HG03060 (cell line): ENCODE measurements at regions not wholly inside any gene's neighbourhood (a gene's known extent, or its start where the extent isn't known, plus 50 kb on each side); places are given as distances from the start of the nearest gene placed in this dataset.

Experiments used
- ATAC-seq: cut with Tn5 transposase; IDR thresholded peaks from one replicate; pipeline ENCODE4 v1.9.1; 2021; ENCODE audit warnings: low read depth, moderate number of reproducible peaks; ENCODE audit not compliant: unreplicated experiment

- no peak for ATAC-seq
These were observed 69.8 kb upstream of the NKX2-2 start for GRCh38 chr20:21583486-21584168.

- no peak for ATAC-seq
These were observed 63.7 kb upstream of the NKX2-2 start for GRCh38 chr20:21577551-21577950.

- ATAC-seq: no peak
These were observed 62.3 kb upstream of the NKX2-2 start for GRCh38 chr20:21575981-21576740.

DNA sequence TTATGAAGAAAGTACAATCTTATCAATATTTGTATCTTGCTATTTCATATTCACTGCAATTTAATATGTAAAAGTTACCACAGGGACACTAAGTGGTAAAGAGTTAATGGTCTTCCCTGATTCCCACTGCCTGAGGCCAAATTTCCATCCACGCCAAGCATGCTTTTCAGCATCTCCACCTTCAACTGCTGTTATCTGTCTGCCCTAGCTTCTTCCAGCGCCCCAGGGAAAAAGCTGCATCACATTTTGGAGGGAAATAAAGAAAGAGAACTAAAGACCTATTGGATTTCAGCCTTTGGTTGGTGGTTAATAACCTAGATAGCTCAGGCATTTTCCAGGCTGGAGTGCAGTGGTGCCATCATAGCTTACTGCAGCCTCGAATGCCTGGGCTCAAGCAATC, 61.3 kb upstream of the NKX2-2 start:
- no peak for ATAC-seq

DNA sequence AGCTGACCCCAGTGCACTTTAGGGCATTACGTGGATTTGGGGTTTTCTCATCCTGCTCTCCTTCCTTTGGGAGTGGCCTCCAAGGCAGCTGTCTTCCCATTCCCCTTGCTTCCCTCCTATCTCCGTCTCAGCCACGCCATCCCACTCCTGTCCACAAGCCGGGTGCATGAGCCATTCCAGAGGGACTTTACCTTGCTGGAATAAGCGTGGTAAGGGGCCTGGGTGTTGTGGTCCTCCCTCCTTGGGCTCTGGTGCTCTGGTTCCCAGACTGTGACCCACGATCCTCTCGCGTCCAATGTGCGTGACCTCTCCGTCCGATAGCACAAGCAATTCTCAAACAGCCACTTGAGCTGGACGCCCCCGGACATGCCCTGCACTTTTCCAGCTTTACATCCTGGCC, 60.6 kb upstream of the NKX2-2 start:
- ATAC-seq: no peak

- ATAC-seq: no peak
These were observed 59.4 kb upstream of the NKX2-2 start for GRCh38 chr20:21573259-21573658.

DNA sequence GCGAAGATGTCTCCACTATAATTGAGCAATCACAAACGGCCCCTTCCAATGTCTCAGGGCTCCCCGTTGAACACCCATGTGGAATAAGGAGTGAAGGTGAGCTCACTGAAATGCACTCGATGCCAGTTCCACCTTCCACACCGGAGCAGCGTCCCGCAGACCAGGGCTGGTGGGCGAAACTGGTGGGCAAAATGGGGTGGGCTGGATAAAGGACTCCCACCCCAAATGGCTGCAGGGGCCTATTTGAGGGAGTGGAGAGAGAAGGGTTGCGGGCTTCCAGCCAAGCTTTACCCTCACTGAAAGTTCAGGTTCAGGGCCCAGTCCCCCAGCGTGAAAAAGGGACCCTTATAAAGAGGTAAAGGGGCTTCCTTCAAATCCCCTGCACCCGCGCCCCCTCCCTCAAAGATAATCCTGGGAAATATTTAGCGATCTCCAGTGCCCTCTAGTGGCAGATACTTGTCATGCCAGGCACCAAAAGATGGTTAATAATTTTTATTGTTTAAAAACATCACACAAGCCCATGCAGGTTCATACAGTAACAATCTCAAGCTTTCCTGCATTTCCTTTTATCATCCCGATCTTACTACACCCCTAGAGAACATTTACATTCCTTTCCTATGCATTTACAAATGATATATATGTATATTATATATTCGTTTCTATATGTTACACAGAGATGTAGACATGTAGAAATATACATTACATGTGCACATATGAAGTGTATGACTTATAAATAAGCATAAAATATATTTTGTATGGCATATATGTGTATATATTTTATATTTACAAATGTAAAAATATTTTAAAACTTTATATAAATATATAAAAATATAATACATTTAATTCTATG, 58.2 kb upstream of the NKX2-2 start:
- no peak for ATAC-seq

GRCh38 chr20:21570285-21570992, 56.6 kb upstream of the NKX2-2 start:
- ATAC-seq: no peak

DNA sequence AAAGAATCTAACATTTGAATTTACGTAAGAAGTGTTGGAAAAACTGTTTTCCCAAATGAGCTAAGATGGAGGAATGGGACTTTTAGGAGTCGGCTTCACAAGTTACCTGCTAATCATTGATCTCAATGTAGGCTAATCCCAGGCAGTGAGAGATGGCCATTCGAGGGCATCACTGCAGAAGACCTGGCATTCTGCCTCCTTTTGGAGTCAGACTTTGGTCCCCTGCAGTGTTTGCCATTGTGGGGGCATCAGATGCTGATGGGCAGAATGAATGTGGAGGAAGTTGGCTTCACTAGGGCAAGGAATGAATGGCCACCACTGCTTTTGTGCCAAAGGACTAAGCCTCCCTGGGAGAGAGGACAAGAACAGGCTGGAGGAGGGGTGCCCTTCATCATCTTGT, 55.7 kb upstream of the NKX2-2 start:
- ATAC-seq: no peak

DNA sequence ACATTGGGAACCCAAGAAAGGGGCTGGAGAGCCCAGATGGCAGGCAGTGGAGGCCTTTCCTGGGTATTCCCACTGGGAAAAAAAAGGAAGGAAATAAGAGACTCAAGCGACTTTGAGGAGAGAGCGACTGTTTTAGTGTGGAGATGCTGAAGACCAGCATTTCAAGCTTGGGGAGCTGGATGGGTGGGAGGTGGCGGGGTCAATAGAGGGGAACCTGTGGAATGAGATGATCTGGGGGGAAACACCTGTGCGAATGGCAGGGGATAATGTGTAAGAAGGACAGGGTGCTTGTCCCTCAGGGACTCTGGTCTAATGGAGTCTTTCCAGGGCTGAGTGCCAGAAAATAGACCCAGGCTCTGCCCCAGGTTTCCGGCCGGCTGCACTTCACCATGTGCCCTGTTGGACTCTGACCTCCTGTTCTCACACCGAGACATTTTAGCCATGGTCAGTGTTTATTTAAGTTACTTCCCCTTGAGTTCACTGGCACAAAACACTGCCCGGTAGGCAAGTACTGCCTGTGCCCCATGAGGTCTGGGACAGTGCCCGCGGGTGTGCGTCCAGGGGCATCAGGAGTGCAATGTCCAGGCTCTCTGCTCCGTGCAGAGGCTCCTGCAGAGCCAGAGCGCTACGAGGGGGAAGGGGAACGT, 50.4 kb upstream of the NKX2-2 start:
- no peak for ATAC-seq
